NCI-H1092 (cell line): ENCODE measurements at regions not wholly inside any gene's neighbourhood (a gene's known extent, or its start where the extent isn't known, plus 50 kb on each side); places are given as distances from the start of the nearest gene placed in this dataset.

ENCODE experiments used
- DNase-seq: peaks from one replicate; lab custom pipeline; 2025; lab: John Stamatoyannopoulos, UW

DNA sequence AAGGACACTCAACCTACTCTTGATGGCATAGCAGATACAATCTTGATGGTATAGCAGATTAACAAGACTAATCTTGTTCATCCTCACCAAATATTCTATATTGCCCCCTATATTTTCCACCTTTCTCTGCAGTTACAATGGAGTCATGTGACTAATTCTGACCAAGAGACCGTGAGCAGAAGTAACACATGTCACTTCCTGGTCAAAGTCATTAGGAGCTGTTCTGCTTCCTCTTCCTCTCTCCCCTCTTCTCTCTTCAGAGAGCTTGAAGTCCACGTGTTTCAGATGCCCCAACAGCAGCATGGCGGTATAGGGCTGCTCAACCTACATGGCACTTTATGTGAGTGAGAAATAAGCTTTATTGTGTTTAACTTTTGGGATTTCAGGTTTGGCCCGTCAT lies 55.3 kb upstream of the ERCC4 start:
- no peak for DNase-seq

DNA sequence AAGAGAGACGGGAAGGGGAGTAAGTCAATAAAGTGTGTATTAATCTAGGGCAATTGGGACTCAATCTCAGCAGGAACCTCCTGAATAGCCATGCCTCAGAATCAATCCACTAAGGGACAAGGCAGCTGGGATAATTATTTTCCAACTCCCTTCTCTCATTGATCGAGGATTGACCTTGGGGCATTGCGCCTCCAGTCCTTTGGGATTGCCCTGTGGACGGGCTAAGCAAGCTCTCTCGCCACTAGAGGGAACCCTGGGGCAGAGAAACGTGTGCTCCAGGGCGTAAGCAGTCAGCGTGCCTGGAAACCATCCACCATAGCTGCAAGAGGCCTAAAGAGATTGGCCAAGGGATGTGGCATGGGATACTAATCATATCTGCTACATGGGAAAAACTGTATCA lies 53.9 kb upstream of the ERCC4 start:
- DNase-seq, result peak; percentile 32
